Neural progenitor cell (in vitro differentiated cells): ENCODE measurements at regions not wholly inside any gene's neighbourhood (a gene's known extent, or its start where the extent isn't known, plus 50 kb on each side); places are given as distances from the start of the nearest gene placed in this dataset.

Source experiments
- EZH2 ChIP-seq: fragments of 200-600 bp; sonication (generic); IDR thresholded peaks from 2 replicates; pipeline ENCODE4 v1.6.1; 2017; ENCODE audit warnings: antibody characterized with exemption, mild to moderate bottlenecking, moderate library complexity
- TF ChIP-seq, protein P1 (sequence below): fragments of 200-600 bp; sonication (generic); IDR thresholded peaks from 2 replicates; pipeline ENCODE4 v1.5.1; 2017; ENCODE audit warnings: antibody characterized with exemption, mild to moderate bottlenecking

DNA sequence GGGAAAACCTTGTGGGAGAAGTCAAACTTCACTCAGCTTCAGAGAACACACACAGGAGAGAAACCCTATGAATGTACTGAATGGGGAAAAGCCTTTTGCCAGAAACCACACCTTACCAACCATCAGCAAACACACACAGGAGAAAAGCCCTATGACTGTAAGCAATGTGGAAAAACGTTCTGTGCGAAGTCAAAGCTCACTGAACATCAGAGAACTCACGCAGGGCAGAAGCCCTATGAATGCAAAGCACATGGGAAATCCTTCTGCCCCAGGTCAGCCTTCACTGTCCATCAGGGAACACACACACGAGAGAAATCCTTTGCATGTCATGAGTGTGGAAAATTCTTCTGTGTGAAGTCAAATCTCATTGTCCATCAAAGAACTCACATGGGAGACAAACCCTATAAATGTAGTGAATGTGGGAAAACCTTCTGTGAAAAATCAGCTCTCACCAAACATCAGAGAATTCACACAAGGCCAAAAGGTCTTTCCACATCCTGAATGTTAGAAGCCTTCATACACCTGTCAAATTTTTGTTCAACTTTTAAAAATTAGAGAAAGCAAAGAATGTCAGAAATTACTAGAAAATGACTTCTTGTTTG lies 199.4 kb downstream of the SMIM20 start:
- TF ChIP-seq, protein P1, sequence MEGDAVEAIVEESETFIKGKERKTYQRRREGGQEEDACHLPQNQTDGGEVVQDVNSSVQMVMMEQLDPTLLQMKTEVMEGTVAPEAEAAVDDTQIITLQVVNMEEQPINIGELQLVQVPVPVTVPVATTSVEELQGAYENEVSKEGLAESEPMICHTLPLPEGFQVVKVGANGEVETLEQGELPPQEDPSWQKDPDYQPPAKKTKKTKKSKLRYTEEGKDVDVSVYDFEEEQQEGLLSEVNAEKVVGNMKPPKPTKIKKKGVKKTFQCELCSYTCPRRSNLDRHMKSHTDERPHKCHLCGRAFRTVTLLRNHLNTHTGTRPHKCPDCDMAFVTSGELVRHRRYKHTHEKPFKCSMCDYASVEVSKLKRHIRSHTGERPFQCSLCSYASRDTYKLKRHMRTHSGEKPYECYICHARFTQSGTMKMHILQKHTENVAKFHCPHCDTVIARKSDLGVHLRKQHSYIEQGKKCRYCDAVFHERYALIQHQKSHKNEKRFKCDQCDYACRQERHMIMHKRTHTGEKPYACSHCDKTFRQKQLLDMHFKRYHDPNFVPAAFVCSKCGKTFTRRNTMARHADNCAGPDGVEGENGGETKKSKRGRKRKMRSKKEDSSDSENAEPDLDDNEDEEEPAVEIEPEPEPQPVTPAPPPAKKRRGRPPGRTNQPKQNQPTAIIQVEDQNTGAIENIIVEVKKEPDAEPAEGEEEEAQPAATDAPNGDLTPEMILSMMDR: no peak
- TF ChIP-seq EZH2: no peak
